ENCODE measurements at regions not wholly inside any gene's neighbourhood (a gene's known extent, or its start where the extent isn't known, plus 50 kb on each side); places are given as distances from the start of the nearest gene placed in this dataset.
"Not testable (repeated sequence)": the region's sequence is repeated elsewhere in the genome, so short reads cannot be mapped to it uniquely, and the experiment has no call there.

DNA sequence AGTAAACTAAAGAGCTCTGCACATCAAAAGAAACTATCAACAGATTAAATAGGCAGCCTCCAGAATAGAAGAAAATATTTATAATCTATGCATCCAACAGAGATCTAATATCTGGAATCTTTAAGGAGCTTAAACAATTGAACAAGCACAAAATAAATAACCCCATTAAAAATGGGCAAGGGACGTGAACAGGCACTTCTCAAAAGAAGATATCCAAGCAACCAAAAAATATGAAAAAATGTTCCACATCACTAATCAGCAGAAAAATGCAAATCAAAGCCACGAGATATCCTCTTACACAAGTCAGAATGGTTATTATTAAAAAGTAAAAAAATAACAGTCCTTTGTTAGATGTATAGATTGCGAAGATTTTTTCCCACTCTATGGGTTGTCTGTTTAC lies 109.1 kb upstream of the TRPC7 start:
- Histone ChIP-seq H3K4me3 (ENCODE audit: low read length) (no peak overlapping the region), H3K27me3 (ENCODE audit: control insufficient read depth, insufficient read depth) (no peaks in the 10 kb centered on the region), H3K9me3 (ENCODE audit: control insufficient read depth, low read length) (no peaks in the 10 kb centered on the region), H3K27ac (ENCODE audit: low read length) (no peak overlapping the region), H3K4me1 (ENCODE audit: control insufficient read depth, insufficient read depth, low read length) (peaks cover 2% of the 10 kb centered on the region)
- 66% methylated on average over 3 of the region's 3 CpGs for WGBS
- DNase-seq (no peak), ATAC-seq (no peak)
- intact Hi-C loops (cut with DNase I), result no loop called here

DNA sequence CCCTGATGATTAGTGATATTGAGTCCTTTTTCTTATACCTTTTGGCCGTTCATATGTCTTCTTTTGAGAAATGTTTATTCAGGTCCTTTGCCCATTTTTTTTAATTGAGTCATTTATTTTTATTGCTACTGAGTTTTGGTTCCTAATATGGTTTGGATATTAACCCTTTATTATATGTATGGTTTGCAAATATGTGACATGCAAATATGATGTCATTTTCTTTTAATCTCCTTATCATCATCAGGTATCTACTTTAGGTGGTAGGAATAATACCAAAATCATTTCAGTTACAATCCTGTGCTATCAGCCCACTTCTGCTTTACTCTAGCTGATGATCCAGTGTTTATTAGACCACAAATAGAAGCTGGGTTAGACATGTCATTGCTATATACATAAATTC lies 102.3 kb upstream of the TRPC7 start:
- H3K27ac ChIP-seq (ENCODE audit: low read length), result no peak overlapping the region
- DNase-seq, result no peak
- no peak for ATAC-seq
- no peaks in the 10 kb centered on the region for H3K4me1 ChIP-seq (ENCODE audit: control insufficient read depth, insufficient read depth, low read length)
- no peaks in the 10 kb centered on the region for H3K27me3 ChIP-seq (ENCODE audit: control insufficient read depth, insufficient read depth)
- WGBS, result 53% methylated on average over 1 of the region's 1 CpG
- intact Hi-C loops (cut with DNase I), result no loop called here
- H3K9me3 ChIP-seq (ENCODE audit: control insufficient read depth, low read length), result no peaks in the 10 kb centered on the region
- H3K4me3 ChIP-seq (ENCODE audit: low read length), result no peak overlapping the region

DNA sequence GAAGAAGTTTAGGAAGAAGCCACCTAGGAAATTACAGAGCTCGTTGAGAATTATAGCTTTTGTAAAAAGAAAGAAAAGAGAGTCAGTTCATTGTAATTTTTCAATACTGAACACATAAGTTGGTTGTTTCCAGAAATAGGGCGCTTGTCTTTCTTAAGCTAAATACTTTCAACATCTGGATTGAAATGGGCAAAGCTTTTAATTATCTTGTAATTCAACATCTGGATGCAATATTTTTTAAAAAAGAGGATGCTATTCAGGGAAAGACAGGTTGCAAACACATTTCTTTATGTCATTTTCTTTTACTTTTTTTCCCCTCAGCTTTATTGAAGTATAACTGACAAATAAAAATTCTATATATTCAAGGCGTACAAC lies 100.7 kb upstream of the TRPC7 start:
- intact Hi-C loops (cut with DNase I), result no loop called here
- no peak for ATAC-seq

DNA sequence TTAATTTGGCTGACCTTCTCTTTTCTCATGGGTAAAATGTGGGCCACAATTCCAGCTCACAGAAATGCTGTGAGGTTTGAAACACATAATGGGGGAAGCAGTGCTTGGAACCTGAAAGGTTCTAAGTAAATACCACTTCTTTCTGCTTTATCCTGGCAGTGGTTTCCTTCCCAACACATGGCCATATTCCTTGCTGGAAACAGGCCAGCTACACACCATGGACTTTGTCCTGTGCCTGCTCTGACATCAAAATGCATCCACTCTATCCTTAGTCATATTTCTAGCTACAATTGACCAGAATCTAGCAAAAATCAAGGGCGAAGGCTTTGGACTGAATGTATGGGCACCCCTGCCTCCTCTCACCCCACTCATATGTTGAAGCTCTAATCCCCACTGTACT lies 93.1 kb upstream of the TRPC7 start:
- no peak for ATAC-seq
- Histone ChIP-seq H3K27ac (ENCODE audit: low read length) (no peak overlapping the region), H3K27me3 (ENCODE audit: control insufficient read depth, insufficient read depth) (no peaks in the 10 kb centered on the region), H3K9me3 (ENCODE audit: control insufficient read depth, low read length) (no peaks in the 10 kb centered on the region), H3K4me1 (ENCODE audit: control insufficient read depth, insufficient read depth, low read length) (no peaks in the 10 kb centered on the region), H3K4me3 (ENCODE audit: low read length) (no peak overlapping the region)
- DNase-seq, result no peak
- 86% methylated on average over 1 of the region's 1 CpG for WGBS
- intact Hi-C loops (cut with DNase I), result no loop called here

More for the DNA sequence above, 100.7 kb upstream of the TRPC7 start:
- H3K27me3 ChIP-seq (ENCODE audit: control insufficient read depth, insufficient read depth), result no peaks in the 10 kb centered on the region
- 76% methylated on average over 3 of the region's 3 CpGs for WGBS
- H3K4me1 ChIP-seq (ENCODE audit: control insufficient read depth, insufficient read depth, low read length), result no peaks in the 10 kb centered on the region
- no peaks in the 10 kb centered on the region for H3K9me3 ChIP-seq (ENCODE audit: control insufficient read depth, low read length)
- no peak overlapping the region for H3K27ac ChIP-seq (ENCODE audit: low read length)
- no peak overlapping the region for H3K4me3 ChIP-seq (ENCODE audit: low read length)
- DNase-seq, result no peak

DNA sequence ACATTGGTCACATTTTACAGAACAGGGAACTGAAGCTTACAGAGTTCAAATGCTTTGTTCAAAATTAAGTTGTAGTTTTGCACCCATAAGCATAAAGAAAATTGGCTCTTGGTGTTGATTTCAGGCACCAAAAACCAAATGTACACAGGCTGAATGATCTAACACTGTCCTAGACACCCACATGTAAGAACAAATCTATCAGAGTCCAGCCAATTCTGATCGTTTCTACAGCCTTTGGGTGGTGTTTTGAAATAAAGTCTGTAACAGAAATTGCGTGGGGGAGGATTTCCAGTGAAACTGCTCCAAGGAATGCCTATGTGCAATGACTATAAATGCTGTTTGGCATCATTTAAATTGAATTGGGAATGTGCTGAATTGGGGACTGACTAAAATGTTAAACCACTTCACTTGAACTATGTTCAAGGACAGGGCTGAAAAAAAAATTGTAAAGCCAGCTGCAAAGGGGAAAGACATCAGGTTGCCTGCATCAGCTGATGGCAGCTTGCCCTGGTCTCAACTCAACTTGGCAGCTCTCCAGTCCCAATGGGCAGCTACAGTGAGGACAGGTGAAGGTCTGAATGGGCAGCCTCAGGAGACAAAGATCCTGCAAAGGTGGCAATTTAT lies 92.2 kb upstream of the TRPC7 start:
- no peak overlapping the region for H3K27ac ChIP-seq (ENCODE audit: low read length)
- H3K27me3 ChIP-seq (ENCODE audit: control insufficient read depth, insufficient read depth), result no peaks in the 10 kb centered on the region
- no peaks in the 10 kb centered on the region for H3K4me1 ChIP-seq (ENCODE audit: control insufficient read depth, insufficient read depth, low read length)
- no peak overlapping the region for H3K4me3 ChIP-seq (ENCODE audit: low read length)
- intact Hi-C loops (cut with DNase I), result no loop called here
- 29% methylated on average over 2 of the region's 2 CpGs for WGBS
- no peak for DNase-seq
- no peaks in the 10 kb centered on the region for H3K9me3 ChIP-seq (ENCODE audit: control insufficient read depth, low read length)
- ATAC-seq, result no peak

DNA sequence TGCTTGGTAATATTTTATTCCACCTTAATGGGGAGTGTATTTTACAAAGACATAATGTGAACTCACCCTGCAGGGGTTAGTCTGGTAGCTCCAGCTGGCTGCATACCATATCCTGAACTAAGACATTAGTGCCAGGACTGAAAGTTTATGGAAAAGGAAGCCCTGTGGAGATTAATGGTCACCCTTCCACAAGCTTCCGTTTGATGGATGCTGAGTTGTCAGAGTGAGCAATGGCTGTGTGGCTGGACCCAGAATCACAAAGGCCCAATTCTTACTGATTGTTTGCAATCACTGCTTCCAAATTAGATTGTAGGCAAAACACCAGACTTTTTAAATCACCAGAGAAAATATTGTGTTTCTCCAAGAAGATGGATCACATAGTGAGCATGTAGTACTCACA lies 90.1 kb upstream of the TRPC7 start:
- 33% methylated on average over 1 of the region's 1 CpG for WGBS
- Histone ChIP-seq H3K4me1 (ENCODE audit: control insufficient read depth, insufficient read depth, low read length) (no peaks in the 10 kb centered on the region), H3K9me3 (ENCODE audit: control insufficient read depth, low read length) (no peaks in the 10 kb centered on the region), H3K4me3 (ENCODE audit: low read length) (no peak overlapping the region), H3K27me3 (ENCODE audit: control insufficient read depth, insufficient read depth) (no peaks in the 10 kb centered on the region), H3K27ac (ENCODE audit: low read length) (no peak overlapping the region)
- no peak for DNase-seq
- intact Hi-C loops (cut with DNase I), result no loop called here
- ATAC-seq, result no peak

DNA sequence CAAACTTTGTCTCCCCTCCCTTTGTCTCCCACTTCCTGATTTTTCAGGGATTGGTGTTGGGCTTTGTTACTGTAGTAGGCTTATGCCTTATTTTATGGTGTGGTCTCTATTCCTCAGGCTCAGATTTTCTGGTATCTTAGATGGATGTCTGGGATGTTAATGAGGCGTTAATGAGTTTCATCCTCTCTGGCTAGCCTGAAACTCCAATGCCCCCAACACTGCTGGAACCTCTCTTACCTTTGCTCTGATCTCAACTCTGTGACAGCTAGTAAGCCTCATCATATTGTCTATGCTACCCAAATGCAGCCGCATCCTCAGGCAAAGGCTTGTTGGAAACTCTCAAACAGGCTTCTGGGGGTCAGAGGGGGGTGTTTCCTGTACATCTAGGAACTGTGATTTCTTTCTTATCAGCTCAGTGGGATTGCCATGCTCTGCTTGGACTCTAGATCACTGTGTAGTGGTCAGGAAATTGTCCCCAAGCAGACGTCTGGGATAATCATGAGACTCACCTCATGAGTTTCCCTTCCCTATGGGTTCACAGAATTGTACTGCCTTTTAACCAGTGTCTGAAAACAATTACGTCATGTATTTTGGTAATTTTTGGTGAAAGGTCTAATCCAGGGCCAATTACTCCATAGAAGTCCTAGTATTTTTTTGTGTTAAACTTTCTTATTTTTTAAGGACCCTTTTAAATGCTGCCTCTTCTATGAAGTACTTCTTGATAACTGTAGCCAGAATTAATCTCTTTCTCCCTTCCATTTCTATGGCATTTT lies 88.8 kb upstream of the TRPC7 start:
- ATAC-seq (no peak), DNase-seq (no peak)
- no peak overlapping the region for H3K27ac ChIP-seq (ENCODE audit: low read length)
- H3K9me3 ChIP-seq (ENCODE audit: control insufficient read depth, low read length), result no peaks in the 10 kb centered on the region
- no peaks in the 10 kb centered on the region for H3K27me3 ChIP-seq (ENCODE audit: control insufficient read depth, insufficient read depth)
- 42% methylated on average over 4 of the region's 4 CpGs for WGBS
- intact Hi-C loops (cut with DNase I), result no loop called here
- H3K4me1 ChIP-seq (ENCODE audit: control insufficient read depth, insufficient read depth, low read length), result no peaks in the 10 kb centered on the region
- H3K4me3 ChIP-seq (ENCODE audit: low read length), result no peak overlapping the region

DNA sequence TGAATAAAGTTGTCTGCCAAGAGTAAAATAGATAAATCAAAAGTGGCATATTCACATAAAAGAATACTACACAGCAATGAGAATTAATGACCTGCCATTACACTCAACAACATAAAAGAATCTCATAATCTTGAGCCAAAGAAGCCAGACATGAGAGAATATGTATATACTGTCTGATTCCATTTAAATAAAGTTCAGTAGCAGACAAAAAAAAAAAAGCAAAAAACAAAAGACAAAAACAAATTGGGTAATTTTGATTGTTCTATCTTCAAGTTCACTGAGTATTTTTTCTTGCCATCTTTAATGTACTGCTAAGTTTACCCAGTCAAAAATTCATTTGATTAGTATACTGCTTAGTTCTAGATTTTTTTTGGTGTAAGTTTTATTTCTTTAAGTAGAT lies 87.9 kb upstream of the TRPC7 start:
- intact Hi-C loops (cut with DNase I), result no loop called here
- DNase-seq, result no peak
- H3K4me1 ChIP-seq (ENCODE audit: control insufficient read depth, insufficient read depth, low read length), result no peaks in the 10 kb centered on the region
- H3K9me3 ChIP-seq (ENCODE audit: control insufficient read depth, low read length), result no peaks in the 10 kb centered on the region
- no peak for ATAC-seq
- no peaks in the 10 kb centered on the region for H3K27me3 ChIP-seq (ENCODE audit: control insufficient read depth, insufficient read depth)
- no peak overlapping the region for H3K4me3 ChIP-seq (ENCODE audit: low read length)
- no peak overlapping the region for H3K27ac ChIP-seq (ENCODE audit: low read length)

DNA sequence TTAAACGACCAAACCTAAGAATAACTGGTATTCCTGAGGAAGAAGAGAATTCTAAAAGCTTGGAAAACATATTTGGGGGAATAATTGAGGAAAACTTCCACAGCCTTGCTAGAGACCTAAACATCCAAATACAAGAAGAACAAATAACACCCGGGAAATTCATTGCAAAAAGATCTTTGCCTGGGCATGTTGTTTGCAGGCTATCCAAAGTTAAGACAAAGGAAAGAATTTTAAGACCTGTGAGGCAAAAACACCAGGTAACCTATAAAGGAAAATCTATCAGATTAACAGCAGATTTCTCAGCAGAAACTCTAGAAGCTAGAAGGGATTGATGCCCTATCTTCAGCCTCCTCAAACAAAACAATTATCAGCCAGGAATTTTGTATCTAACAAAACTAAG lies 82.2 kb upstream of the TRPC7 start:
- ATAC-seq; DNase-seq; H3K27ac ChIP-seq (ENCODE audit: low read length); H3K4me1 ChIP-seq (ENCODE audit: control insufficient read depth, insufficient read depth, low read length); H3K27me3 ChIP-seq (ENCODE audit: control insufficient read depth, insufficient read depth); H3K9me3 ChIP-seq (ENCODE audit: control insufficient read depth, low read length); intact Hi-C loops (cut with DNase I); H3K4me3 ChIP-seq (ENCODE audit: low read length): not testable (repeated sequence)
- WGBS, result 67% methylated on average over 2 of the region's 2 CpGs

DNA sequence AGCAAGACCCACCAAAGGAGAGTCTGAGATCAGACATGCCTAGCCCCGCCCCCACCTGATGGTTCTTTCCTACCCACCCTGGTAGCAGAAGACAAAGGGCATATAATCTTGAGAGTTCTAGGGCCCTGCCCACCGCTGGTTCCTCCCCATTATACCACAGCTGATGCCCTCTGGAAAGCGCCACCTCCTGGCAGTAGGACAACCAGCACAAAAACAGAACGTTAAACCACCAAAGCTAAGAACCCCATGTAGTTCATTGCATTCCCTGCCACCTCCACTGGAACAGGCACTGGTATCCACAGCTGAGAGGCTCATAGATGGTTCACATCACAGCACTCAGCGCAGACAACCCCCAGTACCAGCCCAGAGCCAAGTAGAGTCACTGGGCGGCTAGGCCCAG lies 81.2 kb upstream of the TRPC7 start:
- DNase-seq, result no peak
- ATAC-seq, result no peak
- Histone ChIP-seq H3K27ac (ENCODE audit: low read length) (no peak overlapping the region), H3K9me3 (ENCODE audit: control insufficient read depth, low read length) (no peaks in the 10 kb centered on the region), H3K4me1 (ENCODE audit: control insufficient read depth, insufficient read depth, low read length) (no peaks in the 10 kb centered on the region), H3K4me3 (ENCODE audit: low read length) (no peak overlapping the region), H3K27me3 (ENCODE audit: control insufficient read depth, insufficient read depth) (no peaks in the 10 kb centered on the region)
- WGBS, result 87% methylated on average over 6 of the region's 6 CpGs
- intact Hi-C loops (cut with DNase I), result no loop called here

DNA sequence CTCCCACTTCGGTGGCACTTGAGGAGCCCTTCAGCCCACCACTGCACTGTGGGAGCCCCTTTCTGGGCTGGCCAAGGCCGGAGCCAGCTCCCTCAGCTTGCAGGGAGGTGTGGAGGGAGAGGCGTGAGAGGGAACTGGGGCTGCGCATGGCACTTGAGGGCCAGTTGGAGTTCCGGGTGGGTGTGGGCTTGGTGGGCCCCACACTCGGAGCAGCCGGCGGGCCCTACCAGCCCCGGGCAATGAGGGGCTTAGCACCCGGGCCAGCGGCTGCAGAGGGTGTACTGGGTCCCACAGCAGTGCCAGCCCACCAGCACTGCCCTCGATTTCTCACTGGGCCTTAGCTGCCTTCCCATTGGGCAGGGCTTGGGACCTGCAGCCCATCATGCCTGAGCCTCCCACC lies 78.8 kb upstream of the TRPC7 start:
- intact Hi-C loops (cut with DNase I); ATAC-seq; H3K27me3 ChIP-seq (ENCODE audit: control insufficient read depth, insufficient read depth); H3K4me3 ChIP-seq (ENCODE audit: low read length); H3K9me3 ChIP-seq (ENCODE audit: control insufficient read depth, low read length); H3K4me1 ChIP-seq (ENCODE audit: control insufficient read depth, insufficient read depth, low read length); H3K27ac ChIP-seq (ENCODE audit: low read length): not testable (repeated sequence)
- peak in 1 of 3 donors; percentile 33 for DNase-seq
- WGBS, result 92% methylated on average over 12 of the region's 12 CpGs

DNA sequence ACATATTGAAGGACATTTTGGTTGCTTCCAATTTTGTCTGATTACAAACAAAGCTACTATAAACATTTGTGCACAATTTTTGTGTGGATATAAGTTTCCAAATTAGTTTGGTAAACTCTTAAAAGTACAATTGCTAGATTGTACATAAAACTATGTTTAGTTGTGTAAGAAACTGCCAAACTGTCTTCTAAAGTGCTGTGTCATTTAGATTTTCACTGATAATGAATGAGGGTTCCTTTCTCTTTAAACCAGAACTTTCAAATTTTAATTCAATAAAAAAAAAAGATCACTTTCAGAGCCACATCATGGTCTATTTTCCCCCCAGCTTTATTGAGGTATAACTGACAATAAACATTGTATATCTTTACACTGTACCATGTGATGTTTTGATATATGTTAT lies 74.0 kb upstream of the TRPC7 start:
- DNase-seq, result no peak
- intact Hi-C loops (cut with DNase I), result no loop called here

More for the DNA sequence above, 74.0 kb upstream of the TRPC7 start:
- Histone ChIP-seq H3K4me3 (ENCODE audit: low read length) (no peak overlapping the region), H3K27me3 (ENCODE audit: control insufficient read depth, insufficient read depth) (peaks cover 3% of the 10 kb centered on the region), H3K4me1 (ENCODE audit: control insufficient read depth, insufficient read depth, low read length) (no peaks in the 10 kb centered on the region), H3K27ac (ENCODE audit: low read length) (no peak overlapping the region), H3K9me3 (ENCODE audit: control insufficient read depth, low read length) (no peaks in the 10 kb centered on the region)
- ATAC-seq, result no peak
